K562 (cell line): ENCODE measurements at regions not wholly inside any gene's neighbourhood (a gene's known extent, or its start where the extent isn't known, plus 50 kb on each side); places are given as distances from the start of the nearest gene placed in this dataset.

Experiments used
- CREB1 ChIP-seq, 2 experiments: sonication (generic) in 1 of 2; formaldehyde crosslinking in 1 of 2; IDR thresholded peaks; 2 replicates each; pipeline versions ENCODE4 v1.6.1 to v1.8.0; 2012 to 2022; ENCODE audit warnings: inconsistent platforms in 1 of 2, mild to moderate bottlenecking in 1 of 2, missing genetic modification reagents in 1 of 2, moderate library complexity in 1 of 2
- FOXM1 ChIP-seq, 2 experiments: fragments of 450-650 bp in 1 of 2; sonication (generic) in 1 of 2; formaldehyde crosslinking in 1 of 2; IDR thresholded peaks; 2 replicates each; pipeline versions ENCODE4 v1.6.1 to v1.9.0; 2017 to 2022; ENCODE audit warnings: low read depth in 2 of 2, mild to moderate bottlenecking in 2 of 2, missing genetic modification reagents in 1 of 2, moderate library complexity in 1 of 2
- MIER1 ChIP-seq: fragments of 450-650 bp; IDR thresholded peaks from 2 replicates; pipeline ENCODE4 v1.6.1; 2016; ENCODE audit warnings: antibody characterized with exemption, mild to moderate bottlenecking, low read depth
- RBM39 ChIP-seq: fragments of 200-400 bp; formaldehyde crosslinking; optimal IDR thresholded peaks from 2 replicates; pipeline ENCODE3; 2018; ENCODE audit warnings: low read depth, low read length
- ZNF253 ChIP-seq: fragments of 250-450 bp; sonication (Bioruptor Pico); conservative IDR thresholded peaks from 2 replicates; pipeline ENCODE4 v1.6.1; 2021; ENCODE audit warnings: mild to moderate bottlenecking
- ZNF780A ChIP-seq: fragments of 250-450 bp; sonication (Bioruptor Pico); IDR thresholded peaks from 2 replicates; pipeline ENCODE4 v1.5.0; 2021; ENCODE audit warnings: mild to moderate bottlenecking
- TF ChIP-seq, protein P1 (sequence below): fragments of 200-600 bp; sonication (generic); IDR thresholded peaks from one replicate; pipeline ENCODE4 v1.6.1; 2012; ENCODE audit warnings: mild to moderate bottlenecking, low read depth, low read length, inconsistent platforms

- TF ChIP-seq, protein P1, sequence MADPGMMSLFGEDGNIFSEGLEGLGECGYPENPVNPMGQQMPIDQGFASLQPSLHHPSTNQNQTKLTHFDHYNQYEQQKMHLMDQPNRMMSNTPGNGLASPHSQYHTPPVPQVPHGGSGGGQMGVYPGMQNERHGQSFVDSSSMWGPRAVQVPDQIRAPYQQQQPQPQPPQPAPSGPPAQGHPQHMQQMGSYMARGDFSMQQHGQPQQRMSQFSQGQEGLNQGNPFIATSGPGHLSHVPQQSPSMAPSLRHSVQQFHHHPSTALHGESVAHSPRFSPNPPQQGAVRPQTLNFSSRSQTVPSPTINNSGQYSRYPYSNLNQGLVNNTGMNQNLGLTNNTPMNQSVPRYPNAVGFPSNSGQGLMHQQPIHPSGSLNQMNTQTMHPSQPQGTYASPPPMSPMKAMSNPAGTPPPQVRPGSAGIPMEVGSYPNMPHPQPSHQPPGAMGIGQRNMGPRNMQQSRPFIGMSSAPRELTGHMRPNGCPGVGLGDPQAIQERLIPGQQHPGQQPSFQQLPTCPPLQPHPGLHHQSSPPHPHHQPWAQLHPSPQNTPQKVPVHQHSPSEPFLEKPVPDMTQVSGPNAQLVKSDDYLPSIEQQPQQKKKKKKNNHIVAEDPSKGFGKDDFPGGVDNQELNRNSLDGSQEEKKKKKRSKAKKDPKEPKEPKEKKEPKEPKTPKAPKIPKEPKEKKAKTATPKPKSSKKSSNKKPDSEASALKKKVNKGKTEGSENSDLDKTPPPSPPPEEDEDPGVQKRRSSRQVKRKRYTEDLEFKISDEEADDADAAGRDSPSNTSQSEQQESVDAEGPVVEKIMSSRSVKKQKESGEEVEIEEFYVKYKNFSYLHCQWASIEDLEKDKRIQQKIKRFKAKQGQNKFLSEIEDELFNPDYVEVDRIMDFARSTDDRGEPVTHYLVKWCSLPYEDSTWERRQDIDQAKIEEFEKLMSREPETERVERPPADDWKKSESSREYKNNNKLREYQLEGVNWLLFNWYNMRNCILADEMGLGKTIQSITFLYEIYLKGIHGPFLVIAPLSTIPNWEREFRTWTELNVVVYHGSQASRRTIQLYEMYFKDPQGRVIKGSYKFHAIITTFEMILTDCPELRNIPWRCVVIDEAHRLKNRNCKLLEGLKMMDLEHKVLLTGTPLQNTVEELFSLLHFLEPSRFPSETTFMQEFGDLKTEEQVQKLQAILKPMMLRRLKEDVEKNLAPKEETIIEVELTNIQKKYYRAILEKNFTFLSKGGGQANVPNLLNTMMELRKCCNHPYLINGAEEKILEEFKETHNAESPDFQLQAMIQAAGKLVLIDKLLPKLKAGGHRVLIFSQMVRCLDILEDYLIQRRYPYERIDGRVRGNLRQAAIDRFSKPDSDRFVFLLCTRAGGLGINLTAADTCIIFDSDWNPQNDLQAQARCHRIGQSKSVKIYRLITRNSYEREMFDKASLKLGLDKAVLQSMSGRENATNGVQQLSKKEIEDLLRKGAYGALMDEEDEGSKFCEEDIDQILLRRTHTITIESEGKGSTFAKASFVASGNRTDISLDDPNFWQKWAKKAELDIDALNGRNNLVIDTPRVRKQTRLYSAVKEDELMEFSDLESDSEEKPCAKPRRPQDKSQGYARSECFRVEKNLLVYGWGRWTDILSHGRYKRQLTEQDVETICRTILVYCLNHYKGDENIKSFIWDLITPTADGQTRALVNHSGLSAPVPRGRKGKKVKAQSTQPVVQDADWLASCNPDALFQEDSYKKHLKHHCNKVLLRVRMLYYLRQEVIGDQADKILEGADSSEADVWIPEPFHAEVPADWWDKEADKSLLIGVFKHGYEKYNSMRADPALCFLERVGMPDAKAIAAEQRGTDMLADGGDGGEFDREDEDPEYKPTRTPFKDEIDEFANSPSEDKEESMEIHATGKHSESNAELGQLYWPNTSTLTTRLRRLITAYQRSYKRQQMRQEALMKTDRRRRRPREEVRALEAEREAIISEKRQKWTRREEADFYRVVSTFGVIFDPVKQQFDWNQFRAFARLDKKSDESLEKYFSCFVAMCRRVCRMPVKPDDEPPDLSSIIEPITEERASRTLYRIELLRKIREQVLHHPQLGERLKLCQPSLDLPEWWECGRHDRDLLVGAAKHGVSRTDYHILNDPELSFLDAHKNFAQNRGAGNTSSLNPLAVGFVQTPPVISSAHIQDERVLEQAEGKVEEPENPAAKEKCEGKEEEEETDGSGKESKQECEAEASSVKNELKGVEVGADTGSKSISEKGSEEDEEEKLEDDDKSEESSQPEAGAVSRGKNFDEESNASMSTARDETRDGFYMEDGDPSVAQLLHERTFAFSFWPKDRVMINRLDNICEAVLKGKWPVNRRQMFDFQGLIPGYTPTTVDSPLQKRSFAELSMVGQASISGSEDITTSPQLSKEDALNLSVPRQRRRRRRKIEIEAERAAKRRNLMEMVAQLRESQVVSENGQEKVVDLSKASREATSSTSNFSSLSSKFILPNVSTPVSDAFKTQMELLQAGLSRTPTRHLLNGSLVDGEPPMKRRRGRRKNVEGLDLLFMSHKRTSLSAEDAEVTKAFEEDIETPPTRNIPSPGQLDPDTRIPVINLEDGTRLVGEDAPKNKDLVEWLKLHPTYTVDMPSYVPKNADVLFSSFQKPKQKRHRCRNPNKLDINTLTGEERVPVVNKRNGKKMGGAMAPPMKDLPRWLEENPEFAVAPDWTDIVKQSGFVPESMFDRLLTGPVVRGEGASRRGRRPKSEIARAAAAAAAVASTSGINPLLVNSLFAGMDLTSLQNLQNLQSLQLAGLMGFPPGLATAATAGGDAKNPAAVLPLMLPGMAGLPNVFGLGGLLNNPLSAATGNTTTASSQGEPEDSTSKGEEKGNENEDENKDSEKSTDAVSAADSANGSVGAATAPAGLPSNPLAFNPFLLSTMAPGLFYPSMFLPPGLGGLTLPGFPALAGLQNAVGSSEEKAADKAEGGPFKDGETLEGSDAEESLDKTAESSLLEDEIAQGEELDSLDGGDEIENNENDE: no peak
- TF ChIP-seq ZNF253: no peak
- TF ChIP-seq CREB1 (IDR thresholded peaks at IDR 0.05): no peak
- no peak for TF ChIP-seq CREB1 (CRISPR knock-in tag; IDR thresholded peaks at IDR 0.05)
- TF ChIP-seq MIER1: no peak
- no peak for TF ChIP-seq RBM39
- no peak for TF ChIP-seq FOXM1 (IDR thresholded peaks at IDR 0.05; ENCODE audit: low read depth)
- TF ChIP-seq FOXM1 (CRISPR knock-in tag; IDR thresholded peaks at IDR 0.05; ENCODE audit: low read depth): no peak
- no peak for TF ChIP-seq ZNF780A (CRISPR knock-in tag)
These were observed 54.2 kb upstream of the TRIM26 start (continued) for GRCh38 chr6:30267423-30267822.
